ENCODE measurements at regions not wholly inside any gene's neighbourhood (a gene's known extent, or its start where the extent isn't known, plus 50 kb on each side); places are given as distances from the start of the nearest gene placed in this dataset.

GRCh38 chr13:50524560-50524959, 318.9 kb downstream of the DLEU7 start:
- WGBS, 5 donors = 86 to 93% (median 91%) methylated on average over 4 of the region's 4 CpGs
- intact Hi-C loops (cut with DNase I; ENCODE audit: low total_unique reads) = no loop called here

GRCh38 chr13:50526661-50527071, 316.8 kb downstream of the DLEU7 start:
- intact Hi-C loops (cut with DNase I; ENCODE audit: low total_unique reads) = no loop called here
- Histone ChIP-seq H3K4me3 (no peak overlapping the region), H3K27me3 (no peaks in the 10 kb centered on the region), H3K36me3 (no peaks in the 10 kb centered on the region), H3K9me3 (no peaks in the 10 kb centered on the region), H3K4me1 (peaks cover 9 to 45% (median 29%) of the 10 kb centered on the region in 4 donors), H3K27ac (no peak overlapping the region)
- TF ChIP-seq POLR2A (IDR thresholded peaks at IDR 0.05) (no peak), POLR2AphosphoS5 (IDR thresholded peaks at IDR 0.05) (no peak), EP300 (IDR thresholded peaks at IDR 0.05) (no peak)
- TF ChIP-seq, protein P1, sequence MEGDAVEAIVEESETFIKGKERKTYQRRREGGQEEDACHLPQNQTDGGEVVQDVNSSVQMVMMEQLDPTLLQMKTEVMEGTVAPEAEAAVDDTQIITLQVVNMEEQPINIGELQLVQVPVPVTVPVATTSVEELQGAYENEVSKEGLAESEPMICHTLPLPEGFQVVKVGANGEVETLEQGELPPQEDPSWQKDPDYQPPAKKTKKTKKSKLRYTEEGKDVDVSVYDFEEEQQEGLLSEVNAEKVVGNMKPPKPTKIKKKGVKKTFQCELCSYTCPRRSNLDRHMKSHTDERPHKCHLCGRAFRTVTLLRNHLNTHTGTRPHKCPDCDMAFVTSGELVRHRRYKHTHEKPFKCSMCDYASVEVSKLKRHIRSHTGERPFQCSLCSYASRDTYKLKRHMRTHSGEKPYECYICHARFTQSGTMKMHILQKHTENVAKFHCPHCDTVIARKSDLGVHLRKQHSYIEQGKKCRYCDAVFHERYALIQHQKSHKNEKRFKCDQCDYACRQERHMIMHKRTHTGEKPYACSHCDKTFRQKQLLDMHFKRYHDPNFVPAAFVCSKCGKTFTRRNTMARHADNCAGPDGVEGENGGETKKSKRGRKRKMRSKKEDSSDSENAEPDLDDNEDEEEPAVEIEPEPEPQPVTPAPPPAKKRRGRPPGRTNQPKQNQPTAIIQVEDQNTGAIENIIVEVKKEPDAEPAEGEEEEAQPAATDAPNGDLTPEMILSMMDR (IDR thresholded peaks at IDR 0.05) = no peak
- WGBS, 5 donors = 88 to 94% (median 90%) methylated on average over 7 of the region's 7 CpGs
- DNase-seq = peak in 1 of 2 donors; percentile 38

More at GRCh38 chr13:50524560-50524959, 318.9 kb downstream of the DLEU7 start:
- H3K27me3 ChIP-seq = no peaks in the 10 kb centered on the region
- H3K36me3 ChIP-seq = no peaks in the 10 kb centered on the region
- H3K27ac ChIP-seq = no peak overlapping the region
- no peaks in the 10 kb centered on the region for H3K9me3 ChIP-seq
- TF ChIP-seq POLR2A (IDR thresholded peaks at IDR 0.05) = no peak
- TF ChIP-seq EP300 (IDR thresholded peaks at IDR 0.05) = no peak
- no peak for TF ChIP-seq POLR2AphosphoS5 (IDR thresholded peaks at IDR 0.05)
- peaks cover 5 to 56% (median 35%) of the 10 kb centered on the region in 4 donors for H3K4me1 ChIP-seq
- no peak for DNase-seq
- no peak overlapping the region for H3K4me3 ChIP-seq

DNA sequence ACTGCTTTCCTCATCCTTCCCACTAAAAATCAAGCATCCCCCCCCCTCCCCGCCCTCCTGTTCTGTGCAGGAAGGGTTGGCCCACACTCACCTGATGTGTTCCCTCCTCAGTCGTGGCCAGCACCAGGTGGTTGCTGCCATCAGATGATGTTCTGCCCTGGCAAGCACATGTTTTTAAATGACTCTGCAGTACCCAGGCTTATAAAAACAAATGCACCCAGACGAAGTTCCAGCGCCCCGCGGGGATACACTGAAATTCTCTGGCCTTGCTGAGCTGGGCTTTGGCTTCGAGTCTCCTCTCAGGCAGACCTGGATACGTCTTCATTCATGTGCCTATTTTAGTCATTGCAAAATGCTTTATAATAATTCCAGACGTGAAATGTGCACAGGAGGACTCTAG, 316.3 kb downstream of the DLEU7 start:
- no peak for DNase-seq
- Histone ChIP-seq H3K4me1 (peaks cover 9 to 40% (median 24%) of the 10 kb centered on the region in 4 donors), H3K27ac (no peak overlapping the region), H3K9me3 (no peaks in the 10 kb centered on the region), H3K4me3 (no peak overlapping the region), H3K27me3 (no peaks in the 10 kb centered on the region), H3K36me3 (no peaks in the 10 kb centered on the region)
- intact Hi-C loops (cut with DNase I; ENCODE audit: low total_unique reads) = no loop called here
- WGBS, 5 donors = 62 to 72% (median 67%) methylated on average over 9 of the region's 9 CpGs
- no peak for TF ChIP-seq POLR2A (IDR thresholded peaks at IDR 0.05)
- TF ChIP-seq, protein P1 (IDR thresholded peaks at IDR 0.05) = no peak
- no peak for TF ChIP-seq EP300 (IDR thresholded peaks at IDR 0.05)
- no peak for TF ChIP-seq POLR2AphosphoS5 (IDR thresholded peaks at IDR 0.05)

GRCh38 chr13:50527612-50528509, 315.6 kb downstream of the DLEU7 start:
- intact Hi-C loops (cut with DNase I; ENCODE audit: low total_unique reads) = no loop called here
- 68 to 74% (median 70%) methylated on average over 9 of the region's 9 CpGs for WGBS, 5 donors
- H3K27ac ChIP-seq = no peak overlapping the region
- H3K4me3 ChIP-seq = no peak overlapping the region
- H3K9me3 ChIP-seq = no peaks in the 10 kb centered on the region
- H3K36me3 ChIP-seq = no peaks in the 10 kb centered on the region
- H3K27me3 ChIP-seq = no peaks in the 10 kb centered on the region
- peaks cover 9 to 33% (median 20%) of the 10 kb centered on the region in 4 donors for H3K4me1 ChIP-seq
- TF ChIP-seq POLR2AphosphoS5 (IDR thresholded peaks at IDR 0.05) (no peak), POLR2A (IDR thresholded peaks at IDR 0.05) (no peak)
- TF ChIP-seq, protein P1 (IDR thresholded peaks at IDR 0.05) = no peak
- no peak for DNase-seq
